IMR-90 (cell line): ENCODE measurements at regions not wholly inside any gene's neighbourhood (a gene's known extent, or its start where the extent isn't known, plus 50 kb on each side); places are given as distances from the start of the nearest gene placed in this dataset.

Source experiments
- ATAC-seq: fragments of 200-7000 bp; cut with Tn5 transposase; 2 replicates; pipeline ENCODE4 v1.9.1; 2020; ENCODE audit warnings: low read depth, mild to moderate bottlenecking, moderate library complexity
- BruUV-seq: library from RNA; stranded (reverse); fragments of 400-500 nt; replicated peaks from 2 replicates; lab custom pipeline; 2021; lab: Mats Ljungman, UMichigan
- CTCF ChIA-PET: fragments of 300-600 bp; formaldehyde crosslinking; extraction: SDS; loops from one replicate; lab custom pipeline; 2021; ENCODE audit warnings: antibody characterized with exemption; lab: Yijun Ruan, JAX
- POLR2A ChIA-PET: fragments of 300-600 bp; sonication (Branson Sonifier 250); formaldehyde crosslinking; loops from one replicate; lab custom pipeline; 2022; ENCODE audit warnings: antibody characterized with exemption; ENCODE audit not compliant: unreplicated experiment; lab: Charles Lee
- DNase-seq: peaks from one replicate; pipeline ENCODE4 v3.0.0; 2013
- H2AFZ ChIP-seq: replicated peaks from 2 replicates; pipeline ENCODE3; 2013; ENCODE audit warnings: low read length, mild to moderate bottlenecking; ENCODE audit not compliant: poor library complexity
- H2AK5ac ChIP-seq: 2 replicates; pipeline ENCODE4 v1.6.1; 2013; ENCODE audit warnings: low read depth, low read length, inconsistent platforms
- H2AK9ac ChIP-seq: replicated peaks from 2 replicates; pipeline ENCODE3; 2013; ENCODE audit warnings: mild to moderate bottlenecking, low read depth, low read length, moderate library complexity; ENCODE audit not compliant: poor library complexity
- H2BK120ac ChIP-seq: 2 replicates; pipeline ENCODE4 v1.6.1; 2013; ENCODE audit warnings: low read depth, low read length, inconsistent platforms
- H2BK15ac ChIP-seq: 3 replicates; pipeline ENCODE4 v1.6.1; 2013; ENCODE audit warnings: low read depth, low read length, inconsistent platforms
- H2BK20ac ChIP-seq: 2 replicates; pipeline ENCODE4 v1.6.1; 2013; ENCODE audit warnings: low read depth, mild to moderate bottlenecking, inconsistent platforms, low read length, moderate library complexity
- H2BK5ac ChIP-seq: 2 replicates; pipeline ENCODE4 v1.6.1; 2013; ENCODE audit warnings: mild to moderate bottlenecking, low read depth, low read length, inconsistent platforms; ENCODE audit not compliant: poor library complexity, severe bottlenecking
- H3K14ac ChIP-seq: replicated peaks from 2 replicates; pipeline ENCODE4 v1.6.1; 2013; ENCODE audit warnings: low read depth, low read length, inconsistent platforms
- H3K18ac ChIP-seq: 2 replicates; pipeline ENCODE4 v1.6.1; 2013; ENCODE audit warnings: low read depth, low read length, control low read depth
- H3K23ac ChIP-seq: 2 replicates; pipeline ENCODE4 v1.6.1; 2013; ENCODE audit warnings: low read depth, low read length, inconsistent platforms
- H3K27ac ChIP-seq: 2 replicates; pipeline ENCODE4 v1.5.1; 2013; ENCODE audit warnings: mild to moderate bottlenecking, control low read depth, low read length; ENCODE audit not compliant: insufficient read depth
- H3K27me3 ChIP-seq: 2 replicates; pipeline ENCODE4 v1.6.1; 2013; ENCODE audit warnings: low read length; ENCODE audit not compliant: control insufficient read depth, insufficient read depth
- H3K36me3 ChIP-seq: 2 replicates; pipeline ENCODE4 v1.6.1; 2013; ENCODE audit warnings: low read length, mixed read lengths; ENCODE audit not compliant: control insufficient read depth, insufficient read depth
- H3K4ac ChIP-seq: 2 replicates; pipeline ENCODE4 v1.6.1; 2013; ENCODE audit warnings: low read depth, low read length, inconsistent platforms
- H3K4me1 ChIP-seq: 2 replicates; pipeline ENCODE4 v1.6.1; 2013; ENCODE audit warnings: low read length, mixed read lengths; ENCODE audit not compliant: control insufficient read depth, insufficient read depth
- H3K4me2 ChIP-seq: 2 replicates; pipeline ENCODE4 v1.6.1; 2013; ENCODE audit warnings: low read depth, mild to moderate bottlenecking, control low read depth, low read length, moderate library complexity
- H3K4me3 ChIP-seq: 2 replicates; pipeline ENCODE4 v1.5.1; 2013; ENCODE audit warnings: low read depth, mild to moderate bottlenecking, control low read depth, low read length, moderate library complexity; ENCODE audit not compliant: insufficient read depth
- H3K56ac ChIP-seq: 2 replicates; pipeline ENCODE4 v1.6.1; 2013; ENCODE audit warnings: low read length, inconsistent platforms; ENCODE audit not compliant: insufficient read depth; ENCODE audit errors: extremely low read depth
- H3K79me1 ChIP-seq, 2 experiments: 2 replicates each; pipeline ENCODE4 v1.6.1; 2013; ENCODE audit warnings: low read length in 2 of 2, inconsistent platforms in 1 of 2, low read depth in 1 of 2
- H3K9ac ChIP-seq: 2 replicates; pipeline ENCODE4 v1.6.1; 2013; ENCODE audit warnings: low read depth, low read length, control low read depth
- H3K9me1 ChIP-seq: 2 replicates; pipeline ENCODE4 v1.6.1; 2013; ENCODE audit warnings: low read length, inconsistent platforms; ENCODE audit not compliant: insufficient read depth
- H3K9me3 ChIP-seq: 2 replicates; pipeline ENCODE4 v1.6.1; 2013; ENCODE audit warnings: low read length; ENCODE audit not compliant: control insufficient read depth, insufficient read depth
- H4K20me1 ChIP-seq: 2 replicates; pipeline ENCODE4 v1.6.1; 2013; ENCODE audit warnings: low read length, inconsistent platforms; ENCODE audit not compliant: insufficient read depth
- H4K5ac ChIP-seq: 2 replicates; pipeline ENCODE4 v1.6.1; 2013; ENCODE audit warnings: mild to moderate bottlenecking, low read depth, low read length, control low read depth
- H4K8ac ChIP-seq, 2 experiments: 2 replicates each; pipeline ENCODE4 v1.6.1; 2013; ENCODE audit warnings: low read depth in 2 of 2, low read length in 2 of 2, control low read depth in 1 of 2, inconsistent platforms in 1 of 2
- H4K91ac ChIP-seq: 2 replicates; pipeline ENCODE4 v1.6.1; 2013; ENCODE audit warnings: low read depth, low read length, inconsistent platforms; ENCODE audit not compliant: insufficient read depth
- CEBPB ChIP-seq: IDR thresholded peaks from 2 replicates; pipeline ENCODE4 v1.6.1; 2012; ENCODE audit warnings: low read depth, low read length, improper control_type of control experiment
- MAFK ChIP-seq: IDR thresholded peaks from 2 replicates; pipeline ENCODE4 v1.6.1; 2012; ENCODE audit warnings: low read depth, low read length, improper control_type of control experiment
- MAZ ChIP-seq: IDR thresholded peaks from 2 replicates; pipeline ENCODE4 v1.6.1; 2012; ENCODE audit warnings: low read depth, mild to moderate bottlenecking, low read length, improper control_type of control experiment, moderate library complexity, borderline replicate concordance
- MXI1 ChIP-seq: IDR thresholded peaks from 2 replicates; pipeline ENCODE4 v1.6.1; 2012; ENCODE audit warnings: low read depth, mild to moderate bottlenecking, low read length, moderate library complexity, borderline replicate concordance
- POLR2A ChIP-seq: IDR thresholded peaks from 2 replicates; pipeline ENCODE4 v1.6.1; 2012; ENCODE audit warnings: mild to moderate bottlenecking, low read depth, low read length
- WGBS, 2 experiments: methylation state at CpG; one replicate each; pipeline versions ENCODE4 v1.1.5 to v1.1.7; 2013; ENCODE audit warnings: missing lambda C conversion rate in 2 of 2; ENCODE audit not compliant: insufficient read length in 1 of 2; ENCODE audit errors: extremely low coverage in 2 of 2; 5-methylcytosine and 5-hydroxymethylcytosine counted together
- dilution Hi-C: fragments of 300-500 bp; cut with HindIII; formaldehyde crosslinking; loops from one replicate; pipeline ENCODE4 v1.14.3; 2018; ENCODE audit warnings: low sequenced_read_pairs; ENCODE audit not compliant: unreplicated experiment
- in situ Hi-C: fragments of 300-500 bp; cut with MboI; formaldehyde crosslinking; loops from 3 replicates; pipeline ENCODE4 v1.14.3; 2019; ENCODE audit warnings: low sequenced_read_pairs, inconsistent platforms, mixed read lengths
- intact Hi-C: fragments of 100-400 bp; cut with micrococcal nuclease; formaldehyde crosslinking; loops from 2 replicates; pipeline ENCODE4 v1.10.0; 2022
- TF ChIP-seq, protein P1 (sequence below): fragments of 150-350 bp; IDR thresholded peaks from 2 replicates; pipeline ENCODE4 v1.6.1; 2017; ENCODE audit warnings: mild to moderate bottlenecking, antibody characterized with exemption, low read length, low read depth

DNA sequence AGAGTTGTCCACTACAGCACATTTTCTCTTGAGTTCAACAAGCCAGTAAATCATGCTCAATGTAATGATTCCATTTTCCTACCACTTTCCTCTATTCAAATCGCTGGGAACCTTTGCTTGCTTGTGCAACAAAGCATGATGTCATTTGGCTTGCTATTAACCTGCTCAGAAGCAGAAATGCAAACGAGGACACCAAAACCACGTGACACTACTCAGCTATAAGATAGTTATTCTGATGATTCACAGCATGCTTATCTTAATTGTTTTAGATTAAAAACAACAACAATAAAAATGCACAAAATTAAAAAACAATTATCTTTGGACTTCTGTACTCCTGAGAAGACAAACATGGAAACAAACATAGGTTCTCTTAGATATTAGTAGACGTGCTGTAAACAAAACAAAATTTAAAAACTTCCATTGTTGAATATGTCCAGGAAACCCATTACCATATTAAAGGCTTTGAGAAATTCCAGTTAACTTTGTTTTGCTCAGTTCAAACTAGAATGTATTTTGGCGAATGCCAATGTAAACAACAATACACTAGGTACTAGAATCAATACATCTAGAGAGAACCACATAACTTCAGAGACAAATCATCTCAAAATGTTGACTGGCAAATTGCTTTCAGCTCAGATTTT, 77.5 kb upstream of the KRAS start:
- dilution Hi-C loops: no loop called here
- Histone ChIP-seq H3K9ac (no peak overlapping the region), H3K4me2 (no peak overlapping the region), H3K18ac (no peak overlapping the region), H3K27ac (no peak overlapping the region), H4K8ac (no peak overlapping the region), H3K9me1 (no peaks in the 10 kb centered on the region), H3K4ac (no peak overlapping the region), H3K56ac (no peak overlapping the region), H2AFZ (no peak overlapping the region), H2BK120ac (no peak overlapping the region), H2BK20ac (no peak overlapping the region), H4K20me1 (no peaks in the 10 kb centered on the region), H4K5ac (no peak overlapping the region), H2BK15ac (no peak overlapping the region), H2AK5ac (no peak overlapping the region), H3K9me3 (no peaks in the 10 kb centered on the region), H3K14ac (no peak overlapping the region), H4K91ac (no peak overlapping the region), H3K23ac (no peak overlapping the region), H3K4me1 (peaks cover 3% of the 10 kb centered on the region; the same call in 1 of the 2 replicates), H2BK5ac (no peak overlapping the region), H2AK9ac (no peak overlapping the region), H3K27me3 (no peaks in the 10 kb centered on the region), H3K4me3 (no peak overlapping the region), H3K36me3 (no peaks in the 10 kb centered on the region), H3K79me1 (no peaks in the 10 kb centered on the region)
- BruUV-seq: no TSS peak
- intact Hi-C loops: no loop called here
- DNase-seq (peak; percentile 66), ATAC-seq (no peak)
- ChIA-PET CTCF (no interaction called here), POLR2A (no interaction called here)
- TF ChIP-seq MAZ (no peak), CEBPB (peak; percentile 67; the same call in 1 of the 2 replicates), MXI1 (no peak), POLR2A (no peak), MAFK (no peak)
- TF ChIP-seq, protein P1, sequence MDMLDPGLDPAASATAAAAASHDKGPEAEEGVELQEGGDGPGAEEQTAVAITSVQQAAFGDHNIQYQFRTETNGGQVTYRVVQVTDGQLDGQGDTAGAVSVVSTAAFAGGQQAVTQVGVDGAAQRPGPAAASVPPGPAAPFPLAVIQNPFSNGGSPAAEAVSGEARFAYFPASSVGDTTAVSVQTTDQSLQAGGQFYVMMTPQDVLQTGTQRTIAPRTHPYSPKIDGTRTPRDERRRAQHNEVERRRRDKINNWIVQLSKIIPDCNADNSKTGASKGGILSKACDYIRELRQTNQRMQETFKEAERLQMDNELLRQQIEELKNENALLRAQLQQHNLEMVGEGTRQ: no peak; the same call in 1 of the 2 replicates
- WGBS, 2 experiments: 80% methylated on average over 1 of the region's 5 CpGs; no CpG with 5 or more reads in 1 of the 2 experiments
- in situ Hi-C loops: no loop called here
